ENCODE measurements at regions not wholly inside any gene's neighbourhood (a gene's known extent, or its start where the extent isn't known, plus 50 kb on each side); places are given as distances from the start of the nearest gene placed in this dataset.

DNA sequence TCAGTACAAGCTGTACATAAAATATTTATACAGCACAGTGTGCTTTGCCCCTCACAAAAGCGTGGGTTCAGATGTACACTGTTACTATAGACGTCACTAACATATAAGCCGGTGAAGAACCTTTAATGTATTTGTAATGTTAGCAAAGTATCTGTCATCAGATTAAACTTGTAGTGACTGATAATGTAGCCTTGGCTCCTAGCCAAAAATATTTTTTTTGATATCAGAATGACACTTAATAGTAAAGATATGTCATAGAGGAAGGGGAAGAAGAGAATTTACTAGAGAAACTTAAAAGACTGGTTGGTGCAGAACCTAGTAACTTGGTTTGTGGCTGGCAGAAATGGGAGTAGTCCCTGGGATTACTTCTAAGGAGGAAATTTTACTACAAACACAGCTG is 258.7 kb upstream of the DMRT1 start:
- FAIRE-seq (no peak), DNase-seq (ENCODE audit: low read depth, low spot score) (no peak), ATAC-seq (no peak)
- BruUV-seq (replicated peaks) = no TSS peak
- ChIA-PET RAD21 (ENCODE audit: unreplicated experiment) (no interaction called here), CTCF (interaction anchor here (0.7 to 1.5 kb wide), 3 partner anchors 14 to 427 kb away, joined by 3 to 6 read pairs (median 4); no protein-coding TSS in a partner anchor), POLR2A (no interaction called here), SMC1A (ENCODE audit: uncharacterized antibody, unreplicated experiment) (interaction anchor here (1.1 kb wide), 2 partner anchors 9 to 427 kb away, joined by 3 read pairs; no protein-coding TSS in a partner anchor)
- Histone ChIP-seq H4K20me1 (ENCODE audit: control insufficient read depth, insufficient read depth) (no peaks in the 10 kb centered on the region), H3K27me3 (replicated peaks in 1 of 2; ENCODE audit: control insufficient read depth in 2 of 2, insufficient read depth in 2 of 2, low read length in 1 of 2) (no peaks in the 10 kb centered on the region), H3K9me3 (replicated peaks; ENCODE audit: control insufficient read depth, insufficient read depth, low read length) (no peaks in the 10 kb centered on the region), H3K4me3 (no peak overlapping the region), H3K4me1 (ENCODE audit: control insufficient read depth, insufficient read depth, low read length) (no peaks in the 10 kb centered on the region), H3K27ac (ENCODE audit: control insufficient read depth, insufficient read depth) (no peak overlapping the region), H2AFZ (ENCODE audit: control insufficient read depth, low read depth, low read length) (no peak overlapping the region), H3K4me2 (ENCODE audit: control insufficient read depth, insufficient read depth) (no peak overlapping the region), H3K9ac (ENCODE audit: control insufficient read depth, insufficient read depth, low read length) (no peak overlapping the region), H3K36me3 (ENCODE audit: control insufficient read depth in 2 of 2, insufficient read depth in 2 of 2, low read length in 1 of 2) (no peaks in the 10 kb centered on the region), H3K79me2 (ENCODE audit: control insufficient read depth, insufficient read depth, low read length) (no peaks in the 10 kb centered on the region)
- 56% methylated on average over 3 of the region's 3 CpGs for WGBS (ENCODE audit: insufficient coverage, insufficient replicate concordance, low lambda C conversion rate, missing lambda C conversion rate)
- intact Hi-C loops (cut with micrococcal nuclease; ENCODE audit: unreplicated experiment) (no loop called here), in situ Hi-C loops (cut with MboI) (no loop called here)
- no peak for TF ChIP-seq BHLHE40 (IDR thresholded peaks at IDR 0.05; ENCODE audit: borderline replicate concordance in 1 of 2, low read depth in 2 of 2, low read length in 1 of 2)
- no peak for TF ChIP-seq TCF12 (IDR thresholded peaks at IDR 0.05; ENCODE audit: low read depth, low read length)
- TF ChIP-seq GATAD2B (conservative IDR thresholded peaks at IDR 0.05; ENCODE audit: low read depth) = no peak

DNA sequence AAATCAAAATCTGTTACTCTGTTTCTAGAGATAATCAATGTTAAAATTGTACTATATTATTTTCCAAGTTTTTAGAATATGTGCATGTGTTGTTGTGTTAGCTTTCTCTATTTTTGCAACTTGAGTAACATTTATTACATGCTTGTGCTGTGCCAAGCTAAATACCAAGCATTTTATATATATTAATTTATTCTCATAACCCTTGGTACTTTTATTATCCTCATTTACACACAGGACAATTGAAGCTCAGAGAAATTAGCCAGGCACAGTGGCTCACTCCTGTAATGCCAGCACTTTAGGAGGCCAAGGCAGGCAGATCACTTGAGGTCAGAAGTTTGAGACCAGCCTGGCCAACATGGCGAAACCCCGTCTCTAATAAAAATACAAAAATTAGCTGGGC is 254.0 kb upstream of the DMRT1 start:
- Histone ChIP-seq H3K27ac (ENCODE audit: control insufficient read depth, insufficient read depth) (no peak overlapping the region), H3K4me1 (ENCODE audit: control insufficient read depth, insufficient read depth, low read length) (no peaks in the 10 kb centered on the region), H2AFZ (ENCODE audit: control insufficient read depth, low read depth, low read length) (no peak overlapping the region), H3K36me3 (ENCODE audit: control insufficient read depth in 2 of 2, insufficient read depth in 2 of 2, low read length in 1 of 2) (no peaks in the 10 kb centered on the region), H3K9me3 (replicated peaks; ENCODE audit: control insufficient read depth, insufficient read depth, low read length) (no peaks in the 10 kb centered on the region), H4K20me1 (ENCODE audit: control insufficient read depth, insufficient read depth) (no peaks in the 10 kb centered on the region; the same call in 1 of the 2 replicates), H3K4me3 (no peak overlapping the region), H3K27me3 (replicated peaks in 1 of 2; ENCODE audit: control insufficient read depth in 2 of 2, insufficient read depth in 2 of 2, low read length in 1 of 2) (peaks cover 0 to 3% of the 10 kb centered on the region in 2 experiments; a peak in 2 of 4 replicates), H3K4me2 (ENCODE audit: control insufficient read depth, insufficient read depth) (no peak overlapping the region), H3K79me2 (ENCODE audit: control insufficient read depth, insufficient read depth, low read length) (no peaks in the 10 kb centered on the region), H3K9ac (ENCODE audit: control insufficient read depth, insufficient read depth, low read length) (no peak overlapping the region)
- in situ Hi-C loops (cut with MboI) = no loop called here
- WGBS (ENCODE audit: insufficient coverage, insufficient replicate concordance, low lambda C conversion rate, missing lambda C conversion rate) = 45% methylated on average over 2 of the region's 2 CpGs
- CTCF ChIA-PET = interaction anchor here (1.1 kb wide), 1 partner anchor 417 kb away, joined by 3 read pairs; no protein-coding TSS in a partner anchor
- BruUV-seq (replicated peaks) = no TSS peak
- POLR2A ChIA-PET = no interaction called here
- RAD21 ChIA-PET (ENCODE audit: unreplicated experiment) = no interaction called here
- ATAC-seq (no peak), FAIRE-seq (no peak), DNase-seq (ENCODE audit: low read depth, low spot score) (no peak)
- TF ChIP-seq TBL1XR1 (IDR thresholded peaks at IDR 0.05; ENCODE audit: low read depth, low read length) (no peak), MTA3 (IDR thresholded peaks at IDR 0.05; ENCODE audit: borderline replicate concordance, low read length) (no peak)
- intact Hi-C loops (cut with micrococcal nuclease; ENCODE audit: unreplicated experiment) = no loop called here
- SMC1A ChIA-PET (ENCODE audit: uncharacterized antibody, unreplicated experiment) = interaction anchor here (0.6 kb wide), 1 partner anchor 156 kb away, joined by 4 read pairs; no protein-coding TSS in a partner anchor

All from GM12878 (cell line).